Nucleus accumbens (tissue), 56 donors: ENCODE measurements at regions not wholly inside any gene's neighbourhood (a gene's known extent, or its start where the extent isn't known, plus 50 kb on each side); places are given as distances from the start of the nearest gene placed in this dataset.

ENCODE experiments used
- DNase-seq, 56 donors: peaks; one replicate each; lab custom pipeline; 2025; lab: John Stamatoyannopoulos, UW

DNA sequence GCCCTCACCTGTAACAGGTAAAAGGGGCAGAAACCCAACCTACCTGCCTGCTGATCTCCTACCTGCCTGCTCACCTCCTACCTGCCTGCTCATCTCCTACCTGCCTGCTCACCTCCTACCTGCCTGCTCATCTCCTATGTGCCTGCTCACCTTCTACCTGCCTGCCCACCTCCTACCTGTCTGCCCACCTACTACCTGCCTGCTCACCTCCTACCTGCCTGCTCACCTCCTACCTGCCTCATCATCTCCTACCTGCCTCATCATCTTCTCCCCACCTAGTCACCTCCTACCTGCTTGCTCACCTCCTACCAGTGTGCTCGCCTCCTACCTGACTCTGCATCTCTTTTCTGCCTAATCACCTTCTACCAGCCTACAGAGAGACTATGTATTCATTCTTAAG is 452.9 kb downstream of the MATN1 start:
- no peak for DNase-seq

DNA sequence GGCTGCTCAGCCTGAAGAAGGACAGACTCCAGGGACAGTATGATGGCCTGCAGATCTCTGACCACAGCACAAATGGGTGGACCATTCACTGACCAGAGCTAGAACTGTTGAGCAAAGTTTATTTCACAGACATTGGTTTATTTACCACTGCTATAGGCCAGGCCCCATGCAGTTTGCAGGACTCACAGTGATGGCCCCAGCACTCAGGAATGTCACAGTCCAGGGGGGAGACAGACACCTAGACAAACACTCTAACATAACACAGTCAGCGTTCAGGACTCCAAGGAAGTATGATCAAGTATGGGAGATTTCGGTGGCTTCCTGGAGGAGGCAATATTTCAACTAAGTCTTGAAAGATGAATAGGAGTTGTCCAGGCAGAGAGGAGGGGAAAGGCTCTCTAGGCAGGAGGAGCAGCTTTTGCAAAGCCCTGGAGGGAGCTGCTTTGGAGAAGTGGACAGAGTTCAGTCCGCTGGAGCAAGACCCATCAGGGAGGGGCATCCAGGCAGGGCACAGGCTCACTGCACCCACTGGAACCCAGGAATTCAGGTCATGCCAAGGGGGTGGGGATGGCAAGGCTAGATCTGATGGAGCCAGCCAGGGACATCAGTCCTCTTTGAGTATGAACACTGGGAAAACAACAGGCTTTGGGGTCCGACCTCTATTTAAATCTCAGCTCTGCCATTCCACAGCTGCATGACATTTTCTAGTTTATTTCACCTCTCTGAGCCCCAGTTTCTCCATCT is 454.3 kb downstream of the MATN1 start:
- no peak for DNase-seq

DNA sequence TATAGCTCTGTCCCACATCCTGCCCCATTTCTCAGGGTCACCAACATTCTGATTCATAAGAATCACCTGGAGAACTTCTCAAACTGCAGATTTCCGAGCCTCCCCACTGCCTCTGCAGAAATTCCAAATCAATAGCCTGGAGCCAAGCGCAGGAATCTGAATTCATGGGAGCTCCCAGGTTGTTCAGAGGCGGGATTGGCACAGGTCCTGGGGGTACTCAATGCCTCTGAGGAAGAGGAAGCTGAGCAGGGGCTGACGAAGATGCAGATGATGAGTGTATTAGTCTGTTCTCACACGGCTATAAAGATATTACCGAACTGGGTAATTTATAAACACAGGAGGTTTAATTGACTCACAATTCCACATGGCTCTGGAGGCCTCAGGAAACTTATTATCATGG is 455.5 kb downstream of the MATN1 start:
- no peak for DNase-seq

DNA sequence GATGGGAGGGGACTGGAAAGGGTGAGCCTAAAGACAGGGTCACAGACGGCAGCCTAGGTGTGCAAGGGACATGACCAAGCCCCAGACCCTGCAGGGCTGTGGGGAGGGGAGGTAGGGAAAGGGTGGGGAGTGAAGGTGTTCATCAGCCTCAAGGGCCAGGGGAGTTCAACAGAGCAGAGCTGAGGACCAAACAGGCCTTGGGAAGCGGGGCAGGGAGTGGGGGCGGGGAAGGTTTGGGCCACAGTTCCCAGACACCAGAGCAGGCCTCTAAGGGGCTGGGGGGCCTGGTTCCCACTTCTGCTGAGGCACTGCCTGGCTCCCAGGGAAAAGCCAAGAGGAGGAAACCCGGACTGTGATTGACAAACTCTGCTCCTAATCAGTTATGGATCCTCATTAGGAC is 456.3 kb downstream of the MATN1 start:
- no peak for DNase-seq

DNA sequence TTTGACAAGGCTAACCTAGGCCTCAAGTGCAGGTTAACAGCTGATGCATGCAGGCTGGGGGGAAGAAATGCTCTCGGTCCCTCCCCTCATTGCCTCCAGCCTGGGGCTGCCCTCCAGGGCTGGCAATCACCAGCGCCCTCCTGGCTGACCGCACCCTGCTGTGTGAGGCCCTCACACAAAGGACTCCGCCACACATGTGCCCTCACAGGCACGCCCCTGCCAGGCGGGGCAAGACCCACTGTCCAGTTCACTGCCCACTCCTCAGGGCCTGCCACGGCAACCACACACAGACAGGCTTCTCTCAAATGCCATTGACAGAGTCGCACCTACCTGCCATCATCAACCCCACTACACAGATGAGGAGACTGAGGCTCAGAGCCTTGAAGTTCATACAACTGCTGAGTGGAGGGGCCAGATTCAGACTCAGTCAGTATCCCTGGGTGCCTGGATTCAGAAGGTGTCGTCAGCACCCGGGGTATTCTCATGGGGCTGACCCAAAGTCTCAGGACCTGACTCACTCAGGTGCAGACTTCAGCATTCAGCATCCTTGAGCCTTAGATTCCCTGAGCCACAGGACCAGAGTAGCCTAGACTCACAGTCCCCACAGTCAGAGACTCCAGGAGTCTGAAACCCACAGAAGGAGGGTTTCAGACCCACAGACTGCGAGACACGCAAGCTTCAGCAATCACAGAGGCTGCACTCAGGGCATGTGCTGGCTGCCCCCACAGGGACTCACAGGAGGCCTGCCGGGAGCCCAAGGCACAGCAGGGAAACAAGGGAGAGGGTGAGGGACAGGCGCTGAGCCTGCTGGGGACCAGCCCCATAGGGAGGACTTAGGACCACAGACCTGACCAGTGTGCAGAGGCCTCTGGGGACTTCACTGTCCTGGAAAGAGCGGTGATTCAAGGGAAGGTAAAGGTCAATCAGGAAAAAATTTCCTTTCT is 458.0 kb downstream of the MATN1 start:
- DNase-seq = no peak

DNA sequence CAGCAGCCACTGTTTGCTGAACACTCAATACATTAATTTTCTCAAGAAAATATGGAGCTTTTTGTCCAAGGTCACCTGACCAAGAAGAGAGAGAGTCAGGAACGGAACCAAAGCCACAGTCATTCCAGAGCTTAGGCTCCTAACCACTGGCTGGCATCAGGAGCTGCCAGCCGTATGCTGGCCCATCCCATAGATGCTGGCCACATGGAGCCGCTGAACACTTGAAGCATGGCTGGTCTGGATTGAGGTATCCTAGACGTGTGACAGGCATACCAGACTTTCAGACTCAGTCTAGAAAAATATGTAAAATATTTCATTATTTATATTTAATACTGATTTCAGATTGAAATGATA is 458.7 kb downstream of the MATN1 start:
- no peak for DNase-seq

DNA sequence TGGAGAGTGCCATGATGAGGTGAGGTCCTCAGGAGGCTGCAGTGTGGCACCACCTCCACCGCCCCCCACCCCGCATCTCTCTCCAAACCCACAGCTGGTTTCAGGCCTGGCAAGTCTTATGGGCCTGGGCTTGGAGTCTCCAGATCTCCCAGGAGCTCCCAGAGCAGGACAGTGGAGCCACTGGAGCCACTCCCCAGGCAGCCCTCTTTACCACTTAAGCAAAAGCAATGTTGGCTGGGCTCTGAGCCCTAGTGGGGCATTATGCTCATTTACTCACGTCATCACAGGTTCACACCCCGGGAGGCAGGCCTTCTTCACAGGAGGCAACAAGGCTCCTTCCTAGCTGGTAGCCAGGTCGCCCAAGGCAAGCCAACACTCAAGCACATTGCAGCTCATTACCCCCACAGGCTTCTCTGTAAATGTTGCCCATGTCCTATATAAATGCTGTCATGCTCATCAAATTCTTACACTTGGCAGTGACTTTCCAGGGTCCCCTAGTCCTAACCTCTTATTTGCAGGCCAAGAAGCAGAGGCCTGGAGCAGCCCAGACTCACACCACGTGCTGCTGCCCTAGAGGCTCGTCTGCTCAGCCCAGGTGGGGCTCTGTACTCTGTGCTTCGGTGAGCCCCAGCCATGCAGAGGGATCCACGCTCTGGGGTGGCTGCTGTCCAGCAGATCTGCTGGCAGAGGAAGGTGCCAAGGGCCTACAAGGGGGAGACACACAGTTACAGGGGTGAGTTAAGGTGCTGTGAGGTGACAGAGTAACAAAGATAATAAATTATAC is 459.3 kb downstream of the MATN1 start:
- DNase-seq = no peak

DNA sequence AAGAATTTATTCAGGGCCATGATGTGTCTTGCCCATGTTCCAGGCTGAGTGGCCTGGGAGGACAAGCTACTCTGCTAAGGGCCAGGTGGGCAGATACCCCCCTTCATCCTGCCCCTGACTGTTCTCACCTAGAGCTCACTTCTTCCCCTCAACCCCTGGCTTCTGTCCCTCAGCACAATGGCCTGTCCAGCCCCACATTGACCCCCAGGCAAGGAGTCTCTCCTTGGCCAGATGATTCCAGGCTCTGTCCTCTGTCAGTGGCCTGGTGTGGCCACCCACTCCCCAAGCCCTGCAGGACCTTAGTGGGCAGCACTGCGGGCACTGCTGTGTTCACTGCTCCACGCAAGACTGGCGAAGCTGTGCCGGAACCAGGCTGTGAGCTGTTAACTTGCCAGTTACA is 460.0 kb downstream of the MATN1 start:
- no peak for DNase-seq

DNA sequence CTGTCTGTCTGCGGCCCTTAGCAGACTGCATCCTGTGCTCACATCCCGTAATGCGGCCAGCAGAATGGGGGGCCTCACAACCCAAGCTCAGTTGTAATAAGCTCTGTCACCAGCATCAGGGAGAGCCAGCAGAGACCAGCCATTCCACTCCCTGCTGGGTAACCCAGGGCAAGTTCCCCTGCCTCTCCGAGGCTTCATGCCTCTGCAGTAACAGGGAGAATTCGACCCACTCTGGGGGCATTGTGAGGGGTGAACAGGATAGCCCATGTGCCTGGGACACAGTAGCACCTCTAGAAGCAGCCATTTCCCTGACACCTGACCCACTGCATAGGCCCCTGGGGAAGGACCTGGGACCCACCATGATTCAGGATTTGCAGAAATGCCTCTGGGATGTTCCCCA is 461.2 kb downstream of the MATN1 start:
- no peak for DNase-seq

DNA sequence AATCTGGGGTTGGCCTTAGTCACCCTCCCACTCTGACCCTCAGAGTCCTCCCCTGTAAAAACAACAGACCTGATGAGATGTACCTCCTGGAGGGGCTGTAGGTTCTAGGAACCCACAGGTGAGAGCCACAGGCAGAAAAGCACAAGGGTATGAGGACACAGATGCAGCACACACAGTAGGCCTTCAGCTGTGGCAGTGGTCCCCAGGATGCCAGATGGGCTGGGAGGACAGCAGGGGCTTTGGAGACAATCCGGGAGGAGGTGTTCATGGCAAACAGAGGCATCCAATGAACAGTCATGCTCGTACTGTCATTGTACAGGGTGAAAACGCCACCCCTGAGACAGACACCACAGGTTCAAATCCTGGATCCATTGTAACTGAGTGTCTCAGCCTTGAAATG is 463.1 kb downstream of the MATN1 start:
- DNase-seq = no peak

DNA sequence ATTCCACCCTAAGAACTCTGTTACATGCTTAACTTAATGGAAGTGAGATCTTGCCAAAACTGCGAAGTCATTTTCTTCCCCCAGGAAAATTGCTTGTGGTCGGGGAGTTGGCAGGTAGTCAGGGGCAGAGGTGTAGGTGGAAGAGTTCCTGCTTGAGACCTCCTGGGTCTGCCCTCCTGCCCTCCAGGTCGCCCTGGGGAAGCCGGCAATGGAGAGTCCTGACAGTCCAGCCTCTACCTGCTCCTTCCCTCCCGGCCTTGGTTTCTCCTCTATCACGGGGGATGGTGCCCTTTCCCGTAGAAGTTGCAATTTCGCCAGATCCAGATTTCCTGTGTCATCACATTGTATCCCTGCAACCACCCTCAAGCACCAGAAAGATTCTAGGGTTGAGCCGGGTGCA is 463.8 kb downstream of the MATN1 start:
- no peak for DNase-seq

DNA sequence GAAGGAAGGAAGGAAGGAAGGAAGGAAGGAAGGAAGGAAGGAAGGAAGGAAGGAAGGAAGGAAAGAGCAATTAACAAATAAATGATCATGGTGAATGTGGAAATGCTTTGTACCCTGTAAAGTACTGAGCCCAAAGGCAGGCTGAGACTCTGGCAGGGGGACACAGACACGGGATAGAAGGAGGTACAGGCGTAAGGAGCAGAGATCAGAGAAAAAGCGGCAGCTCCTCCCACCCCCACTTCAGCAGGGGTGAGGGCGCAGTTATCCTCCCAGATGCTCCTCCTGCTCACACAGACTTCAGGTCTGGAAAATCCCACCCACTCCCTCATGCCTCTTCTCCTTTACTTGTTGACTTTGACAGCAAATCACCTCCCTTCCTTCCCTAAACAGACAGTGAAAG is 464.5 kb downstream of the MATN1 start:
- DNase-seq = no peak

DNA sequence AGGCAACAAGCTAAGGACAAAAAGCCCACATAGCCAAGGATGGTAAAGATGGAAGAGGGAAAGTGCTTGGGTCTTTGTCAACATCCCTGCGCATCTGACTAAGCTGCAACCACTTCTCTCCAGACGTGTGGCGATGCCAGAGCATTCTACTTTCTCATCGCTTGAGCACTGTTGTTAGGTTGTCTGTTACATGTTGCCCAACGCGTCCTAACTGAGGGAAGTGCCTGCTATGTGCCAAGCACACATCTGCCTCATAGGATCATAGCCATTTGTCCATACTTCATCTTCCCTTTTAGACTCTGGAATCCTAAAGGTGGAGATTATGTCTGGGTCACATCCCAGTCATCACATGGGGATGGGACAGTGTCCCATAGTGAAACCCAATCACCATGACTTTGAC is 464.9 kb downstream of the MATN1 start:
- DNase-seq = no peak

DNA sequence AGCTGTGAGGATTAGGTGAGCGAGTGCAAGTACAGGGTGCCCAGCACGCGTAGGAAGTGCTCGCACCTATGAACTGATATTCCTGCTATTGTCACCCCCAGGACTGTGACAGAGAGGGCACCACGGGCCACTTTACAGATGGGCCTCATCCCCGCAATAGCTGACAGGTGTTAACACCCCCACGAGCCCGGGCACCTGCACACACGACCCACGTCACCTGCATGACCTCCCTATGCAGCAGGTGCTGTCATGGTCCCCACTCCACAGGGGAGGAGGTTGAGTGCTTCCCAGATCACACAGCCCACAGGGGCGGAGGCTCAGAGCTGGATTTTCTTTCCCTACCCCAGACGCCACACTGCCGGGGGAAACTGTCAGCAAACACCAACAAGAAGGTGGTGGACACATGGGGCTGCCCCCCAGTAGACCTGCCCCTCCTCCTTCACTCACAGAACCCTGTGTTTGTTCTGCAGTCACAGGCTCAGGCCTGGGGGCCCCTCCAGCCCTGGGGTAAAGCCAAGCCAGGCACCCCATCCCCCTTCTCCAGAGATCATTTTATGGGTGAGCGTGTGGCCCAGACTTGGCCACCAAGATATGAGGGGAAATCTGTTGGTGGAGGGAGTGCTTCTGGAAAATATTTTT is 465.5 kb downstream of the MATN1 start:
- no peak for DNase-seq

DNA sequence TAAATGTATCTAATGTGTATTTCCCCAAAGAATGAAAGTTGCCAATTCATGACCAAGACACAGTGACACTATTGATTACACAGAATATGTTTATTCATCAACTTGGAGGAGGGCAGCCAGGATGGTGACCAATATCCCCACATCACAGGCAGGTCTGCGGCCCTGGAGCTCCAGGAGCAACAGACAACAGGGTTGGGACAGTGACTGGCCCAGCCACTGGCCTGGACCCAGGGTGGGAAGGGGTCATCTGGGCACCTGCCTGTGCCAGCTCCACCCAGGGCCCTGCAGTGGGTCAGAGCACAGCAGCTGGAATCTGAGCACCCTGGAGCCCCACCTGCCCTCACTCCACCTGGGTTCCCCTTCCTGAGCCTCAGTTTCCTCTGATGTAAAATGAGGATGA is 466.1 kb downstream of the MATN1 start:
- no peak for DNase-seq

DNA sequence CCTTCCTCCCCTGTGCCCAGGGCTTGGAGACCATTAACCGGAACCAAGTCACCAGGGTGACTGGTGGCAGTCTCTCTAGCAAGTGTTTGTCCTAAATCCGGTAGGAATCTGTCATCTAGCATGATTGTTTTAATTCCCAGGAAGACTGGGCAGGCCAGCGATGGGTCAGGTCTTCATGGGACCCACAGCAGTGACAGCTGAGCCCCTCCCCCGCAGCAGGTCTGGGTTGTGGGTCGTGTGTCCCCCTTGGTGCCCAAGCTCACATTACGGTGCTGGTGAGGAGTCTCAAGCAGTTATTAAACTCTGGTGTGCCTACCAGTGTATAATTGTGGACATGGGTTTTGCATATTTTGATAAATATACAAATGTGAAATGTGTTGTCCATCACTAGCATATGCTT is 466.5 kb downstream of the MATN1 start:
- no peak for DNase-seq

DNA sequence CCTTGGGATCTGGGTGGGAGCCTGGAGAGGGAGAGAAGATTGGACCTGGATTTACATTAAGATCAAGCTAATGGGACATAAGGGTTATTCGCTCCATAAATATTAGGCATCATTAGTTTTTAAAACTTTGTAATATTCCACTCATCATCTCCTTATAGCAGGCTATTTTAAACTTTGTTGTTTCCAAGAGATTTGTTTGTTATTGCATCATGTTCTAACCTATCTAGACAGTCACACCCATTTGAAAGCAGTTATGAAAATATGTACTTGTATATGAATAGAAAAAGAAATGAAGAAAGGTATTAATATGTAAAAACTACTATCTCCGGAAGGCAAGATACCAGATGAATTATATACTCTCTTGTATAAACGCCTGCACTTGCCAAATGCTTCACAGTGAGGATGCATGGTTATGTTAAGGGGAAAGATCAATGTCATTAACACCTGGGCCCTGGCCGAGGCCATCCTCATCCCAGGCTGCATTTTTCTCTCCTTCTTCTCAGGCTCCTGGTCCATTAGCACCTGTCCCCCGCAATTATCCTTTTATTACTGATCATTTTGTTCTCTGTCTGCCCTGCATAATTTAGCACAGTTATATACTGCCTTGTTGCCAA is 468.2 kb downstream of the MATN1 start:
- no peak for DNase-seq

DNA sequence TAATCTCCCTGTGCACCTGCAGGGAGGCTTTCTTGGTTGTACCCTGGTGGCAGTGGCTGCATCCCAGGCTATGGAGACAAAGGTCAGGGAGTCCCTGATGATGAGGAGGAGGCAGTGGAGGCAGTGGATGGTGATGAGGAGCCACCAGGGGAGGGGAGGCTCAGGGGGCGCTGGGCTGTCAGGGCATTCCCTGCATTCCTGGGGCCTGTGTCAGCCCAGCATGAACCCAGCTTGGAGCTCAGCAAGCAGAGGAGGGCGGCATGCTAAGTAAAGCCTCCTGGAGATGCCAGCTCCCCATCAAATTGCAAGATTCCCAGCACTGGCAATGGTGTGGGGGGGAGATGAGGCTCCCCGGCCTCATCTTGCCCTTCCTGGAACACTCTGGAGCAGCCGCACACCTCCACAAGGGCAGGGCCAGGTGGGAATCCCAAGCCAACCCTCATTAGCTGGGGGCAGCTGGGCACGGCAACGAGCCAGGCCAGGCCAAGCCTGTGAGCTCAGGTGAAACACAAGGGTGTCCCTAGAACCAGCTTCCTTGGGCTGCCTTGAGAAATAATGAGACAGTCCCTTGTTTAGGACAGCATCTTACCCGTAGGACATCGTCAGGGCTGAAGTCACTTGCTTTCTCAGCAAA is 469.5 kb downstream of the MATN1 start:
- no peak for DNase-seq

DNA sequence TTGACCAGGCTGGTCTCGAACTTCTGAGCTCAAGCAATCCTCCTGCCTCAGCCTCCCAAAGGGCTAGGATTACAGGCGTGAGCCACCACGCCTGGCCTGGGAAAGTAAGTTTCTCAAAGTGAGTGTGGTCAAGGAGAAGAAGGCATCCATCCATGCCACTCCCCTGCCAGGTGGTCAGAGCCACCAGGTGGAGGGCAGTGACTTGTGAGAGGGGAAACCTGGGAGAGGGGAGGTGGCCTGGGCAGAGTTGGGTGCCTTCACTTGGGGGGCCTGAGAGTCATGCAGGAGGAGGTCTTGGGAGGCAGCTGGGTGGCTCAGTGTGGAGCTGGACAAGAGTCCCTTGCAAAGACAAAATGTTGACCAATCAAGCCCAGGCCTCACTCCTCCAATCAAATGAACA is 470.0 kb downstream of the MATN1 start:
- no peak for DNase-seq
